ENCODE measurements at regions not wholly inside any gene's neighbourhood (a gene's known extent, or its start where the extent isn't known, plus 50 kb on each side); places are given as distances from the start of the nearest gene placed in this dataset.

DNA sequence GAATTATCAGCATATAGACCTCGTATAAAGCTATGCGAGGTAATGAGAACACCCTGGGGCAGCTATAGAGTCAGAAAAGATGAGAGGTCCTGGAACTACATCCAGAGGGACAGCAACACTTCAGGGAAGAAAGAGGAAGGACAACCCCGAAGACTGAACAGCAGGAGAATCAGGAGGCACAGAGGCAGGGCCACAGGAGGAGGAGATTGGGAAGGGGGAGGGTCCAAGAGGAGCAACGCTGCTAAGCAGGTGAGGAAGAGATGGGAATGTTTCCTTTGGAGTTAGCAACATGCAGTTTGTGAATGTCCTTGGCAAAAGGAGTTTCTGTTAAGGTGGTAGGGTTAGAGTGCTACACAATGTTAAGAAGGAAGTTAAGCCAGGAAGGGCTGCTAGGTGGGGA, 79.5 kb upstream of the OLIG3 start:
- TF ChIP-seq, protein P1, sequence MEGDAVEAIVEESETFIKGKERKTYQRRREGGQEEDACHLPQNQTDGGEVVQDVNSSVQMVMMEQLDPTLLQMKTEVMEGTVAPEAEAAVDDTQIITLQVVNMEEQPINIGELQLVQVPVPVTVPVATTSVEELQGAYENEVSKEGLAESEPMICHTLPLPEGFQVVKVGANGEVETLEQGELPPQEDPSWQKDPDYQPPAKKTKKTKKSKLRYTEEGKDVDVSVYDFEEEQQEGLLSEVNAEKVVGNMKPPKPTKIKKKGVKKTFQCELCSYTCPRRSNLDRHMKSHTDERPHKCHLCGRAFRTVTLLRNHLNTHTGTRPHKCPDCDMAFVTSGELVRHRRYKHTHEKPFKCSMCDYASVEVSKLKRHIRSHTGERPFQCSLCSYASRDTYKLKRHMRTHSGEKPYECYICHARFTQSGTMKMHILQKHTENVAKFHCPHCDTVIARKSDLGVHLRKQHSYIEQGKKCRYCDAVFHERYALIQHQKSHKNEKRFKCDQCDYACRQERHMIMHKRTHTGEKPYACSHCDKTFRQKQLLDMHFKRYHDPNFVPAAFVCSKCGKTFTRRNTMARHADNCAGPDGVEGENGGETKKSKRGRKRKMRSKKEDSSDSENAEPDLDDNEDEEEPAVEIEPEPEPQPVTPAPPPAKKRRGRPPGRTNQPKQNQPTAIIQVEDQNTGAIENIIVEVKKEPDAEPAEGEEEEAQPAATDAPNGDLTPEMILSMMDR (IDR thresholded peaks at IDR 0.05) = no peak
- TF ChIP-seq EZH2 (IDR thresholded peaks at IDR 0.05; ENCODE audit: borderline replicate concordance, insufficient read depth, low read depth, low read length, poor library complexity, severe bottlenecking) = no peak
